Stimulated activated CD8-positive, alpha-beta memory T cell treated with anti-CD3 and anti-CD28 coated beads, Interleukin-7, amount 100 ng/mL, for 48 hours (primary cell): ENCODE measurements at regions not wholly inside any gene's neighbourhood (a gene's known extent, or its start where the extent isn't known, plus 50 kb on each side); places are given as distances from the start of the nearest gene placed in this dataset.
"Not testable (repeated sequence)": the region's sequence is repeated elsewhere in the genome, so short reads cannot be mapped to it uniquely, and the experiment has no call there.

Experiments used
- DNase-seq, 2 donors: peaks; one replicate each; pipeline ENCODE4 v3.0.0-alpha.2; 2020; ENCODE audit warnings: low read depth in 1 of 2; ENCODE audit errors: extremely low read depth in 1 of 2

DNA sequence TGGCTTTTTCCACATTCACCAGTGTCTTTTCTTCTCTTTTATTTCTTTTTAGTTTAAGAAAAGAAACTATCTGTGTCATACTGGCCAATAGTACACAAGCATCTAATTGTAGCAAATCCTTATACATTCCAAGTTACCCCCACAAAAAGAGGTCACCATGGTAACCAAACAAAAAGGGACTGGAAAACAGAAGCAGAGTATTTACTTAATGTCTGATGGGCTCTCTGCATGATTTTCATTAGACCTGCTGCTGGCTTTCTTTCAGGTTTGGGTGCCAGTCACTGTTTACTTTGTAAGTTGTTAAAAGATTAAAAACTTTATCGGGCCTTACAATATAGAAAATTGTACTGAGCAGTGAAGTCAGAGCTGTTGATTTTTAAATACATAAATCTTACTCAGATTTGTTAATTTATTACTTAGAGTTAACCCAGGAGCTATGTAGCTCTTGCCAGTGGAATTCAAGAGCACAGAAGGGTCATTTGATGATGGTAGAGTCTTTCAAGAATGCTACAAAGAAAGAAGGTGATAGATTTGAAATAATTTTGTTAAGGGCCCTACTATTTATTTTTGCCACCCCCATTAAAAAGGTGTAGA is 123.9 kb downstream of the BRMS1L start:
- no peak for DNase-seq

DNA sequence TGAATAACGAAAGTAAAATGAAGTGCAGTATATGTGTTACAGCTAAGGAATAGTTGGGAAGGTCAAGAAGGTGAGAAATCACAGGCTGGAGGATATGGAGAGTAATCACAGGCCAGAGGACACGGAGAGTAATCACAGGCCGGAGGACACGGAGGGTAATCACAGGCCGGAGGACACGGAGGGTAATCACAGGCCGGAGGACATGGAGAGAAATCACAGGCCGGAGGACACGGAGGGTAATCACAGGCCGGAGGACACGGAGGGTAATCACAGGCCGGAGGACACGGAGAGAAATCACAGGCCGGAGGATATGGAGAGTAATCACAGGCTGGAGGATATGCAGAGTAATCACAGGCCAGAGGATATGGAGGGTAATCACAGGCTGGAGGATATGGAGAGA is 121.8 kb downstream of the BRMS1L start:
- DNase-seq, result not testable (repeated sequence)

DNA sequence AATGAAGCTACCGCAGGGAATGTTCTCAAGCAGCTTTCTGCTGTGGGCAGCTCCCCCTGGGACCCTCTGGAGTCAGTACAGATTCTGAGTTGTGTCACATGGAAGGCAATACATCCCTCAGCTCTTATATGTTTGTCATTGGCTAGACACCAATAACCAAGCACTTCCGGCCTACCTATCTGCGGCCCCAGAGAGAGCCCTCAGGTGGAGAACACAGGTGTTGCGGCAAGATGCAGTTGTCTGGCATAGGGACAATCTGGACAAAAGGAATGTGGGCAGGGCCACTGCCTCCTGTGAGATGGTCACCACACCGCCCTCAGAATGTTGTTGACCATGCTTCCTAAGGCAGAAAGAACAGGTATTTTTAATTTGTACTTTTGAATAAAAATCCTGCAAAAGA is 118.7 kb downstream of the BRMS1L start:
- no peak for DNase-seq

DNA sequence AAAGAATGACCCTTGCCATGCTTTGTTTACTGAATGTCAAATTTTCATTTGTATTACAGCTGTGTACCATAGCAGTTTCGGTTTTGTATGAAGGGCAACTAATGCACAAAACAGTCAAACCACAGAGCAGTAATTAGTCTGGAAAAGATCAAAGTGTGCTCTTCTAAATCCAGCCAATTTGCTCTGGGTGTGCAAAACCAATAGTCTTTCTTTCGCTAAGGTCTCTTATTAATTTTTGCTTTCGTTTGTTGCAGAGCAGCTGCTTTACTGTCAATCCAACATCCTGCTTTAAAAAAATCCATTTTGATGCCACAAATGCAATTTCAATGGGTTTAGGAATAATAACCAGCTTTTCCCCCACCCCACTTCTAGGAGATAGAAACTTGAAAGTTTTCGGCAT is 114.2 kb downstream of the BRMS1L start:
- DNase-seq, result no peak

DNA sequence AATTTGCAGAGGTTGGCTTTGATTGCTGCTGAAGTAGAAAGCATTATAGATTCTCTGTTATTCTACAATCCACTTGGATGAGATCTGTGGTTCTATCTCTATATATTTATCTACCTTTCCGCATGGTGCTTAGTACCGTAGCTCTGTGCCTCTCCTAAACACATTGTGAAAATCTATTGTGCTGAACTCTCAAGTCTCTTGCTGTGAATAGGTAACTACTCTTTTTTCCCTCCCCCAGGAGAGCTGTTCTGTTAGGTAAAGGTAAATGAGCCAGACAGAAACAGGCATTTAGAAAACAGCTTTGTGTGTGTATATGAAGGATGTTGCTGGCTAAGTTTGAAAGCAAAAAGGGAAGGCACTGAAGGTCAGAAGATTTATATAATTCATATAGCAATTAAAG is 112.6 kb downstream of the BRMS1L start:
- no peak for DNase-seq

DNA sequence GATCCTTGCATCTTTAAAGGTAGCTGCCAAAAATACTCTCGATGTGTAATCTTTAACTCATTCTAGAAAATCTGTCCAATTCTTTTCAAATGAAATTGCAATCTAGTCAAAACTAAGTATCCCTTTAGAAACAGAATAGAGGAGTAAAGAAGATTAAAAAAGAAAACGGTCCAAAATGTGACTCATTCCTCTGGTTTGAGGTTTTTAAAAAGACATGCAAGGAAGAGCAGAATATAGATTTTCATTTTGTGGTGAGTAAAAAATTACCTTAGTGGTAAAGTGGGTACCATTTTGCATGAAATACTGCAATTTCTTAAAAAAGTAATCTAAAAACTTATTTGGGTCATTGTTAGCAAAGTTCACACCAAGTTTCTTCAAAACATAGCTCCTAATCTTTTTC is 108.4 kb downstream of the BRMS1L start:
- DNase-seq, result no peak

DNA sequence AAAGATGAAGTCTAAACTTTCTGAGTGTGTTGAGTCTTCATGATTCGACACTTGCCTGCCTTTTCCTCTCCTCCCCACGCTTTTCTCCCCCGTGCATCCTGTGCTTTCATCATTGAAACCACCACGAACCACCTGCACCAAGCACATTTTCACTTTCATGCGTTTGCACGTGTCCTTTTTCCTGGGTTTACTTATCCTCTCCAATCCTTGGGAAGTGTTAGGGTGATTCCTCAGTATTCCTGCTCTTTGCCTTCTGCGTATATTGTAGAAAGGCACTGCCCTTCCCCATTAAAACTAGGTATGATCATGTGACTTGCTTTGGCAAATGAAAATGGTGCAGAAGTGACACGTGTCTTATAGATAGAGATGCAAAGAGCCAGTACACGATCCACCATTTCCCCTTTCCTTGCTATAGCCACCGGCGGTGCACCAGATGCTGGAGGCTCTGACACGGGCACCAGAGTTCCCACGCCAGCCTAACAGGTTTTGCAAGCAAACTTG is 106.6 kb downstream of the BRMS1L start:
- DNase-seq, result peak; percentile 11 to 20

DNA sequence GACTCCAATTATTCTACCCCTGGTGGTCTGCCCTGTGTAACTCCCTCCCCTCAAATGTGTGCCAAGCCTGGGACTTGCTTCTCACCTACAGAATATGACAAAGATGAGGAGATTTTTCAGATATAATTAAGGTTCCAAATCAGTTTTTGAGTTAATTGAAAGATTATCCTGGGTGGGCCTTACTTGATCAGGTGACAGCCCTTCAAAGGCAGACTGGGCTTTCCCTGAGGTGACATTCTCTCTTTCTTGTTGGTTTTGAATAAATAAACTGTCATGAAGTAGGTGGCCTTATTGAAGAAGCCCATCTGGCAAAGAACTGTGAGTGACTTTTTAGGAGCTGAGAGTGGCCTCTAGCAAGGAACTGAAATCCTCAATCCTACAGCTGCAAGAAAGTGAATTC is 106.0 kb downstream of the BRMS1L start:
- no peak for DNase-seq

DNA sequence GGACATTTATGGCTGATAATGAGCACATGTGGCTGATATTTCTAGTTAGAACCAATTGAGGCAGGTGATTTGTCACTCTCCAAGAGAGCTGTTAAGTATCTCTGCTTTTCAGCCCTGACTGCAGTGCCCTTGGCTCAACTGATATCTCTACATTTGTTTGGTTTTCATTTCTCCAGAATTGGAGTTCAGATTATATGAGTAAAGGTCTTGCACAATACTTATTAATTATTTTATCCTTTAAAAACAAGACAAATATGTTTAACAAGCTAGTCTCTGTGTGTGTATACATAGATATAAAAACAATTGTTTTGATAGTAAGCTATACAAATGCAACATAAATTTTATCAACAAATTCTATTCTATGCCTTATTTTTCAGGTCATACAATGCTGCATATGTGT is 105.2 kb downstream of the BRMS1L start:
- DNase-seq, result no peak

DNA sequence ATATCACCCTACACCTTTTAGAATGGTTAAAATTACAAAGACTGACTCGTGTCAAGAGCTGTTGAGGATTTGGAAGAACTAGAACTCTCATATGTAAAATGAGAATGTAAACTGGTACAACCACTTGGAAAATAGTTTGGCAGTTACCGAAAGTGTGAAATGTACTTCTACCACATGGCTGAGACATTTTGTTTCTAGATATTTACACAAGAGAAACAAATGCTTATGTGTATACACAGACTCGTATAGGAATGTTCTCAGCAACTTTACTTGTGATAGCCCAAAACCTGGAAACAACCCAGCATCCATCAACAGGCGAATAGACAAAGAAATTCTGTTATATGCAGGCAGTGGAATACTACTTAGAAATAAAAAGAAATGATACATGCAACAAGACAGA is 103.0 kb downstream of the BRMS1L start:
- no peak for DNase-seq

DNA sequence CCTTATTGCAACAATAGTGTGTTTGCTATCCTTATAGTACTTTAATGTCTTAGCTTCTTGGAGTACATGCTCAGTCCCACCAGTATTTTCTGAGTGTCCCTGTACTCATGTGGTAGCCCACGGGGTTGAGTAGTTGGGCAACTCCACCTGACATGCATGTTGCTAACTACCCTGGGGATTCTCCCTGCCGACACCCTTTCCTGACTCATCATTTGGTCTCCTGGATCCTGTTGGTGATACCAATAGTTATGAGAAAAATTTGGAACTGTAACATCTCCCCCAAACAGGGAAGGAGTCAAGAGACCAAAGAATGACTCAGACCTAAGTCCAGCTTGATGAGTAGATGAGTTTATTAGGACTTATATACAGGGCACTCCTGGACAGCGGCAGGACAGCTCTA is 101.6 kb downstream of the BRMS1L start:
- no peak for DNase-seq

DNA sequence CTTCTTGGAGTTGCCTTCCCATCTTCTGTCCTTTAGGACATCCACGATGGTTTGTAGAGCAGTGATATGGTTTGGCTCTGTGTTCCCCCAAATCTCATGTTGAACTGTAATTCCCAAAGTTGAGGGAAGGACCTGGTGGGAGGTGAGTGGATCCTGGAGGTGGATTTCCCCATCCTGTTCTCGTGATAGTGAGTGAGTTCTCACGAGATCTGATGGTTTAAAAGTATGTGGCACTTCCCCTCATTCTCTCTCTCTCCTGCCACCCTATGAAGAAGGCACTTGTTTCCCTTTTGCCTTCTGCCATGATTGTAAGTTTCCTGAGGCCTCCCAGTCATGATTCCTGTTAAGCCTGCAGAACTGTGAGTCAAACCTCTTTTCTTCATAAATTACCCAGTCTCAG is 99.2 kb downstream of the BRMS1L start:
- no peak for DNase-seq

DNA sequence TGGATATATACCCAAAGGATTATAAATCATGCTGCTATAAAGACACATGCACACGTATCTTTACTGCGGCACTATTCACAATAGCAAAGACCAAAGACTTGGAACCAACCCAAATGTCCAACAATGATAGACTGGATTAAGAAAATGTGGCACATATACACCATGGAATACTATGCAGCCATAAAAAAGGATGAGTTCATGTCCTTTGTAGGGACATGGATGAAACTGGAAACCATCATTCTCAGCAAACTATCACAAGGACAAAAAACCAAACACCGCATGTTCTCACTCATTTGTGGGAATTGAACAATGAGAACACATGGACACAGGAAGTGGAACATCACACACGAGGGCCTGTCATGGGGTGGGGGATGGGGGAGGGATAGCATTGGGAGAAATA is 96.5 kb downstream of the BRMS1L start:
- not testable (repeated sequence) for DNase-seq

DNA sequence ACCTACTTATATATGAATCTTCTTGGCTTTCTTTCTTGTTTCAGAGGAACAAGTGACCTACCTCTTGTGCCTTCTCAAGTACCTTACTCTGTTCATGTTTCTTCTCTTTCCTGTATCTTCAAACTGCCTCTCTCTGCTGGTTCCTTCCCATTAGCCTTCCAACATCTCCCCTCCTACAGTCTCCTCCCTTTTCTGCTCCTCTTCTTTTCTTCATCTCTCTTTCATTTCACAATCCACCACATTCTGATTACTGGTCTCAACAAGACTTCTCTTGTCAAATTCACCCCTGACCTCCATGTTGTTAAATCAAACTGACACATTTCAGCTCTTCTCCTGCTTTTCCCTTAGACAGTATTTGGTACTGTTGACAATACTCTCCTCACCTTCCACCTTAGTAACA is 95.6 kb downstream of the BRMS1L start:
- DNase-seq, result no peak
